NCI-H748 treated with DMSO at 0.1 percent for 48 hours (cell line): ENCODE measurements at regions not wholly inside any gene's neighbourhood (a gene's known extent, or its start where the extent isn't known, plus 50 kb on each side); places are given as distances from the start of the nearest gene placed in this dataset.
"Not testable (repeated sequence)": the region's sequence is repeated elsewhere in the genome, so short reads cannot be mapped to it uniquely, and the experiment has no call there.

Experiments used
- DNase-seq: peaks from one replicate; lab custom pipeline; 2025; lab: John Stamatoyannopoulos, UW

DNA sequence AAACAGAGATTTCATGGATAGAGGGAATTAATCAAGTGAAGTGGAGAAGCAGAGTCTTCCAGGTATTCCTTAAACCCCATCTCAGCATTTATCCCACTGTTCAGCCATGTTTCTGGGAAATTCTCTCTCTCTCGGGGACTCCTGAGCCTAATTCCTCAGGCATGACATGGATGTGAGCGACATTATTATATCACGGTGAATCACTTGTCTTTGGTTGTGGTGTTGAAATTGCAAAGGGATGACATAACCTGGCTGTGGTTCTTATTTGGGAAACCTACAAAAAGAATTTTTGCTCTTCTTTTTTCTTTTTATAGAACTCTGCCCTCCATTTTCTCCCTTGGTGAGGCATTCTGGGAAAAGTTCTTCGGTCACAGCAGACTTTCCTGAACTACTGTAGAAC, 457.9 kb upstream of the PTGER4 start:
- no peak for DNase-seq

DNA sequence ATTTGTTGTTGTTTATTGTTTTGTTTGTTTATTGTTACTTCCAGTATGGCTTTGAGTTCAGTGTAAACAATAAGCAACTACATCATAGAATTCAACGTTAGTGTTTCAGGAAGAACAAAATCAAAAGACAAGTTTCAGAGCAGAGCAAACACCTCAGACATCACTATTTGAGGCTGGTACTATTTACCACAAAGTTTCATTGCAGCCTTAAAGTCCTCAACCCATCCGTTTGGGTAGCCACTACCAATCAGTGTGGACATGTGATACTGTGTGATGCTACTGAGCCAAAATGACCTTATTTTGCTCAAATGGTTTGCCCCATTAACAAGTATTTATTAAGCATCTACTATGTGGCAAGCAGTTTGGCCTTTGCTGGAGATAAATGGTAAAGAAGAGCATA, 458.5 kb upstream of the PTGER4 start:
- no peak for DNase-seq

DNA sequence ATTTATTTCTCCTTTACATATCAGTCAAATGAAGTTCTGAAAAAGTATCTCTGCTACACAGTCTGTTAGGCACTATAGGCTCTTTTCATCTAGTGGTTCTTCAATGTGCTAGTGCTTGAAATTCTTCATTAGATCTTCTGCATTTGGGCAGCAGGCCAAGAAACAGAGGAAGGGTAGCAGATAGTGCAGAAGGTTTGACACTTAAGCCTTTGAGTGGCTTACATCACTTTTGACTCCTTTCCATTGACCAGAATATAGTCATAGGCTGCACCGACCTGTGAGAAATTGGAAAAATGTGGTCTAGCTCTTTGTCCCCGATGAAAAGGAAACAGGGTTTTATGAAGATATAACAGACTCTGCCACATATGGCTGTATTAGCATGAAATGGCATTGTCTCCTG, 459.5 kb upstream of the PTGER4 start:
- DNase-seq = no peak

DNA sequence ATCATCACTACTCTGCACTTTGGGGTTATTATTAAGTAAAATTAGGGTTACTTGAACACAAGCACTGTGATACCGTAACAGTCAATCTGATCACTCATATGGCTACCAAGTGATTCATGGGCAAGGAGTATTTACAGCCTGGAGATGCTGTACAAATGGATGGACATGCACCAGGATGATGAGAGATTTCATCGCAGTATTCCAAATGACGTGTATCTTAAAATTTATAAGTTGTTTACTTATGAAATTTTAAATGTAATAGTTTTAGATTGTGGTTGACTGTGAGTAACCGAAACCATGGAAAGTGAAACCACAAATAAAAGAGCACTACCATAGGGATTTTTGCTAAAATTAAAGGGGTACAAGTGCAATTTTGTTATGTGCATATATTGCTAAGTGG, 462.2 kb upstream of the PTGER4 start:
- DNase-seq = no peak

DNA sequence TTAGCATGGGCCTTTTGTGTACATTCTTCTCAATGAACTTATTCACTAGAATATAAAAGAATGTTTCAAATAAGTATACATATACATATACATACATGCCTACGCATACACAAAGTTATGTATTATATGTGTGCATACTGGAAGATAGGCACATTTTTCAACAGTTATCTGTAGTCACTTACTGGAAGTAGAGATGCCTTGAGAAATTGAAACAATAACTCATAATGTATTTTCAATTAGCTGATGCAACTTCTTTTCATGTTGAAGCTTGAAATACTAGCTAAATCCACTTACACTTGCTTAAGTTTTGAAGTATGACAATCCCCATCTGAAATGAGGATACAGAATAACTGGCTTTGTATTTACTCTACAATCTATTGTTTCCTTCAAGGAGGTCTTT, 469.0 kb upstream of the PTGER4 start:
- DNase-seq = no peak

DNA sequence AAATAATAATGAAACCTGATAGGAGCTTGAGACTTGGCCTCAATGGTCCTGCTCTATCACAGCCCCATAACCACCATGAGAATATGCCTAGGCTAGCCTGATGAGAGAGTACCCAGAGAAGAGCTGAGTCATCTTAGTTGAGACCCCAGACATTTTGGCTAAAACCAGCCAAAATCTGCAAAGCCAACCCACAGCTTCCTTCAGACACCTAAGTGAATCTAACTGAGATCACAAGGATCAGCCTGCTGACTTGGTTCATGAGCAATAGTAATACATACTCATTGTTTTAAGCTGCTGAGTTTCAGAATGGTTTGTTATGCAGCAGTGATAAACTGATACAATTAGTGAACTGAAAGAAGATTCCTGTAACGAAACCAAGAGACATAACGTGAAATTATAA, 473.7 kb upstream of the PTGER4 start:
- DNase-seq = no peak

DNA sequence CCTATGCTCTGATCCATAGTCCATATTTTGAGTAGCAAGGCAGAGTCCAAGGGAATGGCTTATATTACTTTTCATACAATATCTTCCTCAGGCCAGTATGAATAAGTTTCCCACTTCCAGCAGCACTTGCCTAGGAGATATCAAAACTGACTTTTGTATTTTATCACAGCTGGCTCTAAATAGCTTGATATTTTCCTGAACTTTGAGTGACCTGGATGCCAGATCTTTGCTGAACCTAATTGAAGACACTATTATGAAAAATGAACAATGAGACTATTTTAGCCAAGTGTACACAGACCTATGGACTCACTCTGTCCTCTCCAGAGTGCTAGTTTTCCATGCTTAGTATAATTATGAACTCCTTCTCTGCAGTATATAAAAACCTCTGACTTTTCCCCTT, 475.6 kb upstream of the PTGER4 start:
- no peak for DNase-seq

DNA sequence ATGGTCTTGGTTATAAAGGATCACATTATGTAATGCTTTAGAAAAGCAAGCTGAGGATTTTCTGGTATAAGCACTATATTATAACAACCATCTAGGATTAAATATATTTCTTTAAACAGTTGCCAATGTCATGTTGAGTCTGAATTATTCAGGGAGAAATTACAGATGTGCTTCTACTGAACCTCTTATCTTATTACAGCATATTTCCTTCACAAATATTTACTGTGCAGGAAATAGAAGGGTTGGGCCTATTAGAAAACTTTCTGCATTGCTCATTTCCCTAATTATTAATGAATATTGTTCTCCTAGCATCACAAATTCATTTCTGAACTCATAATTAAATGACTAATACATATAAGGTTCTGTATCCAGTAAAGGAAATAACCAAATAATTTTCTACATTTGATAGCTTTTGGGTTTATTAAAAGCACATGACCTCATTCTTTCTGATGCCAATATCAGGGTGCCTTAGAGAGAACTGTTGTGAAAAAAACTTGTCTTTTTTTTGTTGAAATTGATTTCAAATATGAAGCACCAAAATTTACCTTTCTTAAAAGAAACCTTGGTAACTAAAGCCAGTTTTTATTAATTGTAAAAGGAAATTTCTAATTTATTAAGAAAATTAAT, 476.8 kb upstream of the PTGER4 start:
- DNase-seq = no peak

DNA sequence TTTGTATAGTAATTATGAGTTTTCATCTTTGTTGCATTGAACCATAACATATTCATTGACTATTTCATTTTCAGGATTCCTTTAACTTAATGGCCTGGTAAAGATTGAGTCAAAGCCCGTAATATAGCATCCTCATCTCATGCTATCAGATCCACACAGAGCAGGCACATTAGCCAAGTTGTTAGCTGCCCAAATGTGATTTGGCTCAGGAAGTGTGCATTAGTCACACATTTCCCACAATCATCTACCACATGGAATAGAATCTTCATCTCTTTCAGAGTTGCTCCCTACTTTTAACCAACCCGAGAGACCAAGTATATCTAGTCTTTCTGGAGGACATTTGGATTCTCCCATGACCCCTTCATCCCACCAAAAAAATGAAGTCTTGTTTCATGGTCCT, 481.0 kb upstream of the PTGER4 start:
- DNase-seq = no peak

DNA sequence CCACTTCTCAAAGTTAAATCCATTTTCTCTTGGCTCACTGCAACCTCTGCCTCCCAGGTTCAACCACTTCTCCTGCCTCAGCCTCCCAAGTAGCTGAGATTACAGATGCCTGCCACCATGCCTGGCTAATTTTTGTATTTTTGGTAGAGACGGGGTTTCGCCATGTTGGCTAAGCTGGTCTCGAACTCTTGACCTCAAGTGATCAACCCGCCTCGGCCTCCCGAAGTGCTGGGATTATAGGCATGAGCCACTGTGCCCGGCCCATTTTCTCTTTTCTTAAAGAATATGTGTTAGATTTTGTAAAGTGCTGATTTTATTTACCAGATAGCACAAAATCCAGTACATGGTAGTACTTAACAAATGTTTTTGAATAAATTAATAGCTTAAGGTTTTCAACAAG, 484.1 kb upstream of the PTGER4 start:
- not testable (repeated sequence) for DNase-seq

DNA sequence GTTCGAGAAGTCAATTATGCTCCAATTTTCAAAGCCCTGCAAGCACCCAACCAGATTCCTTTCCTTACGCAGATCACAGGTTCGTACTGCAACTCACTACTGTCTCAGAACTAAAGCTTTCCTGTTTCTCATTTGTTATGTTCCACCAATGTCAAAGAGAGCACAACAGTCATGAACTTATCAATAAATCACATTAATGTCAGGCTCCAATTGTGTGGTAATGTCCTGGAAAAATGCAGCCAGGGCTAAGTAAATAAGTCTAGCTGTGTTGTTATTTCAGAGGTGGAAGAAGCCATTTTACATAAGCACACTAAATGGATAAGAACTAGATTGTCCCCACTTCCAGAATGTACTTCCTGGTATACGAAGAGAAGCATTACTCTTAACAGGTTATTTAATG, 488.6 kb upstream of the PTGER4 start:
- DNase-seq = peak; percentile 52

DNA sequence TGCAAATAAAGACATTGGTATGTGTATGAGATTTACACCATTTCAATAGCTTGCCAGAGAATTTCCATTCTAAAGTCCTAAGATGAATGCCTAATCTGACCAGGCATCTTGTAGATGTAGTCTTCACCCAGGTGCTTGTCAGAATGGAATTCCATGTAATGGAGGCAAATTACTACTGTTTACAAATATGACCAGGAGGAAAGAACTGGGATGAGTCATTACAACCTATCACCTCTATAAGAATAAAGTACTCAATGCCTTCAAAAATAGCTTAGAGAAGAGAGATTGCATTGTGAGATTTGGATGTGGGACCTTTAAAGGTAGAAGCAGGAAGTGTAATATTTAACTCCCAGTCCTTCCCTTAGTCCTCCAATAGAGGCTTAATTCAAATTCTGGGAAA, 507.0 kb upstream of the PTGER4 start:
- no peak for DNase-seq

DNA sequence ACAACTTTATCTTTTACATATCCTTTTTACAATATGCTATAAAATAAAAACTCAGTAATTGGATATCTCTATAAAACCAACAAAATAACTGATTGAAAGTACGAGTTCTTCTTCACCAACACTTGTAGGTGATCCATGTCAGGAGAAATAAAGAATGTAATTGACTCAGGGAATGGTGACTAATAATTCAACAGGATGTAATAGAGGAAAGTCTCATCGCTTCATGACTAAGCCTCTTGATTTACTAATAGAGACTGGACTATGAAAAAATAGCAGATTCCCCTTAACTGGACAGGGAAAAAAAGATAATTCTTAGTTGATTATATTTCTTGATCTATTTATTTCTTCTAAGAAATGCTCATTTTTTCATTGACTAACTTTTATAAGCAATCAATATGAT, 507.7 kb upstream of the PTGER4 start:
- DNase-seq = no peak

DNA sequence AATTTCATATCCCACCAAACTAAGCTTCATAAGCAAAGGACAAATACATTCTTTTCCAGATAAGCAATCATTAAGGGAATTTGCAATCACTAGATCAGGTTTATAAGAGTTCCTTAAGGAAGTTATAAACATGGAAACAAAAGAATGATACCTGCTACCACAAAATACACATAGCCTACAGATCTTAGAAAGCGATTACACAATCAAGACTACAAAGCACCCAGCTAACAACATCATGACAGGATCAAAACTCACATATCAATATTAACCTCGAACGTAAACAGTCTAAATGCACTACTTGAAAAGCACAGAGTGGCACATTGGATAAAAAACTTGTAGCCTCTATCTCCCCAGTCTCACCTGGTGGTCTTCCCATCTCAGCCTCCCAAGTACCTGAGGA, 512.4 kb upstream of the PTGER4 start:
- no peak for DNase-seq

DNA sequence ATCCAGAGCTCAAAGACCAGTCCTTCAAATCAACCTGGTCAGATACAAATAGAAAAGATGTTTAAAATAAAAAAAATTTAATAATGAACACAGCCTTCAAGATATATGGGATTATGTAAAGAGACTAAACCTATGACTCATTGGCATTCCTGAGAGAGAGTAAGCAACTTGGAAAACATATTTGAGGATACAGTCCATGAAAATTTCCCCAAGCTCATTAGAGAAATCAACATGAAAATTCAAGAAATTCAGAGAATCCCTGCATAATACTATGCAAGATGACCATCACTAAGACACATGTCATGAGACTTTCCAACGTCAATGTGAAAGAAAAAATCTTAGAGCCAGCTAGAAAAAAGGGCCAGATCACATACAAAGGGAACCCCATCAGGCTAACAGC, 512.9 kb upstream of the PTGER4 start:
- no peak for DNase-seq

DNA sequence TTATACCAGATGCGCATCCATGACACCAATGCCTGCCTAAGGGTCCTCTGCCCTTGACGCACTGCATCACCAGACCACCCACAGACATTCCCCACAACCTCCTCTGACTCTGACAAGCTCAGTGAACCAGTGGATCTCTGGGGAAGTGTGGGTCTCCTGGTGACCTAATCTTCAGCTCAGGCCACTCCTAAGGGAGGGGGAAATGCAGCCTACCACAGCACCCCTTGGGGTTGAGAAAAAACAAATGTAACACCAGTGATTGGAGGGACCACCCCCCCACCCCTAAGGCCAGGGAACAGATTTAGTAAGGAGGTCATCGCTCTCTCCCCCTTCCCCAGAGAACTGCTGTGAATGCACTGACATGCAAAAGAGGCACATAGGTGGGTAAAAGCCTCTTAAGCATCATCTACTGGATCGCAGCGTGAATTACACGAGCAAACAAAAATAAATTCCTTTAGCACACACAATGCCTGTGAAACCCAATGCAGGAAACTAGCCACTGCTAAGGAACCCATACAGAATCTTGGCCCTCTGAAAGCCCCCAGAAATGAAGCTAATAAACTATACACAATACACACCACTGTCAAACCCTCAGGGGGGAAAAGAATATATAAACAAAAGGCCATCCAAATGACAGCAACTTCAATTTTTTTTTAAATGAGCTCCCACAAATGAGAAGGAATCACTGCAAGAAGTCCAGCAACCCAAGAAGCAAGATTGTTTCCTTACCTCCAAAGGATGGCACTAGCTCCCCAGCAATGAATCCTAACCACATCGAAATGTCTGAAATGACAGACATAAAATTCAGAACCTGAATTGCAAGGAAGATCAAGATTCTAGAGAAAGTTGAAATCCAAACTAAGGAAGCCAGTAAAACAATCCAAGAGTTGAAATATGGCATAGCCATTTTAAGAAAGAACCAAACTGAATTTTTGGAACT, 513.7 kb upstream of the PTGER4 start:
- DNase-seq = no peak

DNA sequence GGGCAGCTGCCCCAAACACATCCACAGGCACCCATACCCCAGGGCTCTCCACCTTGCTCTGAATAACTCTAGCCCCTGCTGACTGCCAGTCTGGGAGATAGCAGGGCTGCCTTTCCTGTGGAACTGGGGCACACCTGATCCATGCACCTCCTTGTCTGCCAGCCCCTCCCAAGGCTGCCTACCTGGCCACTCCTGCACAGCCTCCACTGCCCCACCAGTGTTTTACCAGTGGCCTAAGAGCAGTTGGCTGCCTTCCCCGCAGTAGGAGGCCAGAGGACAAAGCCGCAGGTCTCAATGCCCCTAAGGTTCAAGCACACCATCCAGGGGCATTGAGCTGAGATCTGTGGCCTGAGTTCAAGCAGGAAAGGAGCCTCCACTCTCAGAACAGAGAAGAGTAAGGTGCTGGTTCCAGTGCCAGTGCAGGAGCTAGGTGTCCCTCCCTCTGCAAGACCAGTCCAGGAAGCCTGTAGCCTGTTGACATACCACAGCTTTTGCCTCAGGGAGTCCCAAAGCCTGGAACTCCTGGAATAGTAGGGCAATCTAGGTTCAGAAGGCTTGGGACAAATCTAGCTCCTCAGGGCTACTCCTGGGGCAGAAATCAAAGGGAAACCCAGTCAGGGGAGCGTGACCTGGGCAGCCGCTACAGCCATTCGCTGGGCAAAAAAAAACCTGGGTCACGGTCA, 514.5 kb upstream of the PTGER4 start:
- DNase-seq = no peak

DNA sequence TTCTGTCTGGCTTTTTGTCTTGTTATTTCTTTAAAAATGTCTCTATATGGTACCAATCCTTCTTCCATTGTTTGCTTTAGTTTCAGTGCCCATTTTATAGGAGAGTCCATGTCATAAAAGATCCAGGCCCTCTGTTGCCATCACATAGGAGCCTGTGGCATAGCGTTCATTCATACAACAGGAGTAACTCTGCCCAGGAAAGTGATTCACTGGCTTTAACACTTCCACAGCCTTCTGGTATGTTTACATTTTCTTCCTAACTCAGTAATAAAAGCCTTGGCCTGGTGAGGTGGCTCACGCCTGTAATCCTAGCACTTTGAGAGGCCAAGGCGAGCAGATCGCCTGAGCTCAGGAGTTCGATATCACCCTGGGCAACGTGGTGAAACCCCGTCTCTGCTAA, 519.3 kb upstream of the PTGER4 start:
- no peak for DNase-seq

DNA sequence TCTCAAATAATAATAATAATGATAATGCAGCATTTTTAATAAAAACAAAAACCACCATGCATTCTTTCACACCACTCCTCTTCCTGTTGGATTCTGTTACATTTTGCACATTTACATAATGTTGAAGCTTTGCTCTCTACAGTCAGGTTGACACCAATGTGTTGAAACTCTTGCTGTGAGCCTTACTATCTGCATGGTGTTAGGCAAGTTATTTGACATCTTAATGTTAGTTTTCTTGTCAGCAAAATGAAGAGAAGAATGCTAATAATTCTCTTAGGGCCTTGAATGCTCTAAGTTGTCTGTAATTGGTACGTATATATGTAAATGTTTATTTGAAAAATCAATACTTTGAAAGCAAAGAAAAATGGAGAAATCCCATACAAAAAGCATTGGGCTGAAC, 525.5 kb upstream of the PTGER4 start:
- DNase-seq = no peak

DNA sequence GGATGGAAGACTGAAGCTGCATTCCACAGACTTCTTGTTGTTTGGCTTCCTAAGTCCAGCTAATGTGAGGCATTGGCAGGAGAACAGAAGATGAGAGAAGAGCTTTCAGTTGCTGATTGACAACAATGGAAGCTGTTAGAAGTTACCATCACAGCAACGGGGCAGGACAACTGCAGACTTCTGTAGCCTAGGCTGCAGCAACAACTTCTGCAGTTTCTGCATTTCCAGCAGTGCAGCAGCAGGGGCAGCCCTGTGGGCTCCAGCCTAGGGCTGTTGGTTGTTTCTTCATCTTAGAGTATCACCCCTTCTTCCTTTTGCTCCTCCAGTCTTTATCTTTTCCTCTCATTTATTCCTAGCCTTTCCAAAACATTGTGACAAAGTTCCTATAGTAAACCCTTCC, 528.8 kb upstream of the PTGER4 start:
- DNase-seq = no peak

DNA sequence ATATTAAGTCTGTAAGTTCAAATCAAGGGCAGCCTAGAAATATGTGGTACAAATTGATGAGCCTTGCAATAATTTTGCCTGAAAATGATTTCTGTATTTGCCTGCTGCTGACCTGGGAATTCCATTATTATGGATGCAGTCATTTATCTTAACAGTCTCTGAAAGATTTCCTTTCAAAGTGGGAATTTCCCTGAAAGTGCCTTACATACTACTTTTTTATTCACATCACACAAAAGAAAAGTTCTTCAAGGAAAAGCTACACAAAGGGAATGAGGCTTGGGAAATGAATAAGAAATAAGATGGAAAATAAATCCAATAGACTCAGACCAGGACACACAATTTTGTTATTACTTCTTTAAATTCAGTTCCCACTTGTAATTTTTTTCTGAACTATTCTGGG, 537.8 kb upstream of the PTGER4 start:
- no peak for DNase-seq

DNA sequence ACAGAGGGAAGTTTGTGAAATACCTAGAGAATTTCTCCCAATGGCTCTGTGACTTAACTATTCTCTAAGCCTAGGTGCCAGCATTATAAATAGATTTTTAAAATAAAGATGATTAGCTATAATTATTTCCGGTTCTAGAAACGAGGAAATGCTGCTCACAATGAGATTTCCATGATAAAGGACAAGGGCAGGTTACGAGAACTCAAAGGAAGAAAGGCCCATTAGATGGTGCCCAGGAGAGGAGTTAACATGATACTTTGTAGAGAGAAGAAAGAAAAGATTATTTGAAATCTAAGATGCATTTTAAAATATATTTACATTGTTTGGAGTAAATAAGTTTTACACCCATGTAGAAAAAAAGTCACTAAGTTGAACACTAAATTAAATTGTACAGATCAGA, 538.3 kb upstream of the PTGER4 start:
- no peak for DNase-seq

DNA sequence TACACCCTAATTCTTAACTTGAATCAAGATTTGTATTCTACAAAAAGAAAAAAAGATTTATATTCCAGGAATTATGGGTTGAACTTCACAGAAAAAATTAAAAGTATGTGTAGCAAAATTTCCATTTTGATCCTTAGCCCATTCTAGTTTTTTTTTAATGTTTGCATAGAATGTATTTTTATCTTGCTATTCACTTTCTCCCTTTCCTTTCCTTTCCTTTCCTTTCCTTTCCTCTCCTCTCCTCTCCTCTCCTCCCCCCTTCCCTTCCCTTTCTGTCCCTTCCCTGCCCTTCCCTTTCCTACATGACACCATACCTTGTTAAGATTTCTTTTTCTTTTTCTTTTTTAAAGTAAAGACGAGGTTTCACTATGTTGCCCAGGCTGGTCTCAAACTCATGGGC, 542.5 kb upstream of the PTGER4 start:
- no peak for DNase-seq
